Hepatocyte (in vitro differentiated cells): ENCODE measurements at regions not wholly inside any gene's neighbourhood (a gene's known extent, or its start where the extent isn't known, plus 50 kb on each side); places are given as distances from the start of the nearest gene placed in this dataset.

Experiments
- DNase-seq: peaks from one replicate; pipeline ENCODE4 v3.0.0-alpha.2; 2016; ENCODE audit warnings: low spot score
- H2AFZ ChIP-seq: fragments of 200-600 bp; sonication (generic); 2 replicates; pipeline ENCODE4 v1.6.0; 2016; ENCODE audit warnings: antibody characterized with exemption, mild to moderate bottlenecking
- H3K27ac ChIP-seq: fragments of 200-600 bp; sonication (generic); 2 replicates; pipeline ENCODE4 v1.5.1; 2016; ENCODE audit warnings: mild to moderate bottlenecking
- H3K27me3 ChIP-seq: fragments of 200-600 bp; sonication (generic); 2 replicates; pipeline ENCODE4 v1.6.1; 2016
- H3K36me3 ChIP-seq: fragments of 200-600 bp; sonication (generic); replicated peaks from 2 replicates; pipeline ENCODE4 v1.5.1; 2016; ENCODE audit warnings: low read depth; ENCODE audit not compliant: insufficient read depth
- H3K4me1 ChIP-seq: fragments of 200-600 bp; sonication (generic); 2 replicates; pipeline ENCODE4 v1.5.1; 2016; ENCODE audit warnings: mild to moderate bottlenecking, moderate library complexity; ENCODE audit not compliant: insufficient read depth
- H3K4me2 ChIP-seq: fragments of 200-600 bp; sonication (generic); 2 replicates; pipeline ENCODE4 v1.6.0; 2016
- H3K4me3 ChIP-seq: fragments of 200-600 bp; sonication (generic); 2 replicates; pipeline ENCODE4 v1.5.1; 2016; ENCODE audit warnings: mild to moderate bottlenecking
- H3K79me2 ChIP-seq: fragments of 200-600 bp; sonication (generic); 2 replicates; pipeline ENCODE4 v1.6.0; 2017; ENCODE audit warnings: mild to moderate bottlenecking
- H3K9me2 ChIP-seq: fragments of 200-600 bp; sonication (generic); replicated peaks from 2 replicates; pipeline ENCODE4 v1.6.0; 2017; ENCODE audit warnings: mild to moderate bottlenecking; ENCODE audit not compliant: insufficient read depth
- H3K9me3 ChIP-seq: fragments of 200-600 bp; sonication (generic); 2 replicates; pipeline ENCODE4 v1.5.1; 2016; ENCODE audit warnings: low read depth, mild to moderate bottlenecking
- H4K20me1 ChIP-seq: fragments of 200-600 bp; sonication (generic); 2 replicates; pipeline ENCODE4 v1.6.0; 2016; ENCODE audit warnings: mild to moderate bottlenecking; ENCODE audit not compliant: insufficient read depth, poor library complexity, severe bottlenecking
- EZH2 ChIP-seq: fragments of 200-600 bp; sonication (generic); IDR thresholded peaks from 2 replicates; pipeline ENCODE4 v1.6.1; 2016; ENCODE audit warnings: antibody characterized with exemption, mild to moderate bottlenecking, borderline replicate concordance
- EZH2phosphoT487 ChIP-seq: fragments of 200-600 bp; sonication (generic); IDR thresholded peaks from one replicate; pipeline ENCODE4 v1.6.1; 2018; ENCODE audit warnings: antibody characterized with exemption, mild to moderate bottlenecking, low read depth, moderate library complexity; ENCODE audit not compliant: unreplicated experiment, severe bottlenecking
- WGBS: methylation state at CpG from one replicate; pipeline ENCODE4 v1.1.6; 2016; ENCODE audit warnings: low lambda C conversion rate; ENCODE audit errors: missing lambda C conversion rate; 5-methylcytosine and 5-hydroxymethylcytosine counted together
- TF ChIP-seq, protein P1 (sequence below): fragments of 200-600 bp; sonication (generic); IDR thresholded peaks from 2 replicates; pipeline ENCODE4 v1.5.1; 2016; ENCODE audit warnings: antibody characterized with exemption, mild to moderate bottlenecking; ENCODE audit not compliant: poor library complexity

DNA sequence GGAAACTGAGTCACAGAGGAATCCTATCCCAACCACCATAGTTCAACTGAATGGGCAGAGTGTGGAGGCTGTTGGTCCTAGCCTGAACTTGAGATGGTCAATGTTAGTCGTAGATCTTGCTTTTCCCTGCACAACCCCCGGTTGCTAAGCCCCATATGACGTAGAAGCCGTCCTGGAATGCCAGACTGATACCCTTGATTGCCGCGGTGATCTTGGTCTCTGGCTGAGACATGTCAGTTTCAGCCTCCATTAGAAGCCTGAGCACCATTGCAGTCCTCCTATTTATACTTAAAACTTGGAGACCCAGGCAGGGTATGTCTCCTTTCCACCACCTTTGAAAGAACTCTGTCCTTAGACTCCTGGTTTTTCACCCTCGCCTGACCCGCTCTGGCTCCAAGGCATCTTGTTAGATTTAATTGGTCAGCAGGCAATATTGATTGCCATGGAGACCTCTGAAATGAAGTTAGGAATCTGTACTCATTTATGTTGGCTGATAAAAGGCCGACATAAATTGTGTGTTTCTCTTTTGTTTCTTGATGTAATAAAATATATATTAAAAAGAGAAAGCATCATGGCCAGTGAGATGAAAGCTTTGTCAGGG, 53.4 kb downstream of the RPLP1 start:
- Histone ChIP-seq H3K27me3 (no peaks in the 10 kb centered on the region), H3K9me2 (no peaks in the 10 kb centered on the region), H3K9me3 (no peaks in the 10 kb centered on the region), H3K4me2 (no peak overlapping the region), H3K27ac (no peak overlapping the region), H3K4me1 (no peaks in the 10 kb centered on the region), H2AFZ (no peak overlapping the region), H4K20me1 (no peaks in the 10 kb centered on the region), H3K36me3 (no peaks in the 10 kb centered on the region), H3K79me2 (no peaks in the 10 kb centered on the region), H3K4me3 (no peak overlapping the region)
- DNase-seq: no peak
- WGBS: 85% methylated on average over 9 of the region's 9 CpGs
- TF ChIP-seq, protein P1, sequence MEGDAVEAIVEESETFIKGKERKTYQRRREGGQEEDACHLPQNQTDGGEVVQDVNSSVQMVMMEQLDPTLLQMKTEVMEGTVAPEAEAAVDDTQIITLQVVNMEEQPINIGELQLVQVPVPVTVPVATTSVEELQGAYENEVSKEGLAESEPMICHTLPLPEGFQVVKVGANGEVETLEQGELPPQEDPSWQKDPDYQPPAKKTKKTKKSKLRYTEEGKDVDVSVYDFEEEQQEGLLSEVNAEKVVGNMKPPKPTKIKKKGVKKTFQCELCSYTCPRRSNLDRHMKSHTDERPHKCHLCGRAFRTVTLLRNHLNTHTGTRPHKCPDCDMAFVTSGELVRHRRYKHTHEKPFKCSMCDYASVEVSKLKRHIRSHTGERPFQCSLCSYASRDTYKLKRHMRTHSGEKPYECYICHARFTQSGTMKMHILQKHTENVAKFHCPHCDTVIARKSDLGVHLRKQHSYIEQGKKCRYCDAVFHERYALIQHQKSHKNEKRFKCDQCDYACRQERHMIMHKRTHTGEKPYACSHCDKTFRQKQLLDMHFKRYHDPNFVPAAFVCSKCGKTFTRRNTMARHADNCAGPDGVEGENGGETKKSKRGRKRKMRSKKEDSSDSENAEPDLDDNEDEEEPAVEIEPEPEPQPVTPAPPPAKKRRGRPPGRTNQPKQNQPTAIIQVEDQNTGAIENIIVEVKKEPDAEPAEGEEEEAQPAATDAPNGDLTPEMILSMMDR: no peak
- no peak for TF ChIP-seq EZH2
- no peak for TF ChIP-seq EZH2phosphoT487

DNA sequence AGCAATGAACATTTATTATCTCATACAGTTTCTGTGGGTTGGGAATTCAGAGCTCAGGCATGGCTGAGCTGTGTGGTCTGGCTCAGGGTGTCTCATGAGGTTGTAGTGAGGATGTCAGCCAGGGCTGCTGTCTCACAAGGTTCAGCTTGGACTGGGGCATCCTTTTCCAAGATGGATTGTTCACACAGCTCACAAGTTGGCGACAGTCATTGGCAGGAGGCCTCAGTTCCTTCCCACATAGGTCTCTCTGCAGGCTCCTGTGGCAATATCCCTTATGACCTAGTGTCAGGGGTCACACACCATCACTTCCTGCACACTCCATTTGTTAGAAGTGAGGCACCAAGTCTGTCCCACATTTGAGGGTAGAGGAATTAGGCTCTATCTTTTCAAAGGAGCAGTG, 56.0 kb downstream of the RPLP1 start:
- Histone ChIP-seq H3K27ac (no peak overlapping the region), H3K9me2 (no peaks in the 10 kb centered on the region), H3K4me2 (no peak overlapping the region), H3K4me3 (no peak overlapping the region), H3K27me3 (no peaks in the 10 kb centered on the region), H3K79me2 (no peaks in the 10 kb centered on the region), H3K36me3 (no peaks in the 10 kb centered on the region), H2AFZ (no peak overlapping the region), H3K4me1 (no peaks in the 10 kb centered on the region), H3K9me3 (no peaks in the 10 kb centered on the region), H4K20me1 (no peaks in the 10 kb centered on the region)
- WGBS: 94% methylated on average over 1 of the region's 1 CpG
- TF ChIP-seq EZH2 (no peak), EZH2phosphoT487 (no peak)
- TF ChIP-seq, protein P1: no peak
- DNase-seq: no peak

DNA sequence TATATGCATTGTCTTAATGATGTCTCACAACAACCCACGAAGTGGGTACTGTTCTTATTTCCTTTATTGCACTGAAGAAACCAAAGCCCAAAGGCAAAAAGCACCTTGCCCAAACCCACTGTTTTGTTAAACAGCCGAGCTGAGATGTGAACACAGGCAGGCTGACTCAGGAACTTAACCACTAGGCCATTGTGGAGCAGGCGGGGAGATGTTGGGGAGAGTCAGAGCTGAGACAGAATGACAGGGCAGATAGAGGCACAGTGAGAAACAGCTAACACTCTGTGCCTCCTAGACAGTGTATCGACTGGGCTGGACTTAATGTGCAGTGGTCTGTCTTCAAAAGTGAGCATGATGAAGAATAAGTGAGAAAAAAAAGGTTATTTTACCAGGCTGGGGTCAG, 56.5 kb downstream of the RPLP1 start:
- TF ChIP-seq, protein P1: no peak
- TF ChIP-seq EZH2 (no peak), EZH2phosphoT487 (no peak)
- Histone ChIP-seq H3K36me3 (no peaks in the 10 kb centered on the region), H3K4me1 (no peaks in the 10 kb centered on the region), H3K4me2 (no peak overlapping the region), H3K27ac (no peak overlapping the region), H3K9me3 (no peaks in the 10 kb centered on the region), H3K4me3 (no peak overlapping the region), H3K9me2 (no peaks in the 10 kb centered on the region), H3K27me3 (no peaks in the 10 kb centered on the region), H3K79me2 (no peaks in the 10 kb centered on the region), H2AFZ (no peak overlapping the region), H4K20me1 (no peaks in the 10 kb centered on the region)
- 83% methylated on average over 4 of the region's 4 CpGs for WGBS
- DNase-seq: no peak

DNA sequence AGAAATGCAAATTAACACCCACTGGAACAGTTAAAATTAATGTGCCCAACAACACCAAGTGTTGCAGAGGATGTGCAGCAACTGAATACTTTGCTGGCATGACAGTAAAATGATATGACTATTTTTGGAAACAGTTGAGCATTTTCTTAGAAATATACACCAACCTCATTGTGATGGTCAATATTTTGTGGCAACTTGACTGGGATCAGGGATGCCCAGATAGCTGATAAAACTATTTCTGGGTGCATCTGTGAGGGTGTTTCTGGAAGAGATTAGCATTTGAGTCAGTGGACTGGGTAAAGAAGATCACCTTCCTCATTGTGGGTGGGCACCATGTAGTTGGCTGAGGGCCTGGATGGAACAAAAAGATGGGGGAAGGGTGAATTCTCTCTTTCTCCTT, 57.9 kb downstream of the RPLP1 start:
- no peak overlapping the region for H2AFZ ChIP-seq

More for the DNA sequence above, 57.9 kb downstream of the RPLP1 start:
- DNase-seq: no peak
- H3K27ac ChIP-seq: no peak overlapping the region
- no peaks in the 10 kb centered on the region for H3K36me3 ChIP-seq
- no peaks in the 10 kb centered on the region for H3K9me2 ChIP-seq
- no peak for TF ChIP-seq EZH2phosphoT487
- no peak for TF ChIP-seq EZH2
- TF ChIP-seq, protein P1: no peak
- no peaks in the 10 kb centered on the region for H3K9me3 ChIP-seq
- H3K4me2 ChIP-seq: no peak overlapping the region
- no peaks in the 10 kb centered on the region for H4K20me1 ChIP-seq
- H3K27me3 ChIP-seq: no peaks in the 10 kb centered on the region
- no peaks in the 10 kb centered on the region for H3K79me2 ChIP-seq
- no peaks in the 10 kb centered on the region for H3K4me1 ChIP-seq
- H3K4me3 ChIP-seq: no peak overlapping the region
